Germinal center (tissue), 1 donor: ENCODE measurements at regions not wholly inside any gene's neighbourhood (a gene's known extent, or its start where the extent isn't known, plus 50 kb on each side); places are given as distances from the start of the nearest gene placed in this dataset.
"Not testable (repeated sequence)": the region's sequence is repeated elsewhere in the genome, so short reads cannot be mapped to it uniquely, and the experiment has no call there.

Experiments used
- DNase-seq: peaks from one replicate; pipeline ENCODE4 v3.0.0; 2012; ENCODE audit warnings: mixed read lengths, low spot score

GRCh38 chr6:85961125-85961524 lies 318.4 kb upstream of the SYNCRIP start:
- DNase-seq = no peak

DNA sequence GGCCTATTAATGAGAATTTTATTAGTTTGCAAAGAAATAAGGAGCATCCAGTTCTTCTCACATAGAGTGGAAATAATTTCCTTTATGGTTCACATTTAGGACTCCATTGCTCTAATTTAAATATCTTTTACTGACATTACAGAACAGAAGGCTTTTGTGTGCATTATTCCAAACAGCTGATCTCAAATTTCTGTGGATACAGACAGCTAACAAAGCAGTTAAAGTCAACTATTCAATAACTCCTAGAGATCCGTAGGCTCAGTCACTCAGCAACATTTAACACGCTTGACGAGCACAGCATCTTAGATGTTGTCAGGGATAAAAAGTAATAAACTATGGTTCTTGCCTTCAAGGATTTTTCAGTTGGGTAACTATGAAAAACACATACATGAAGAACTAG lies 305.8 kb upstream of the SYNCRIP start:
- no peak for DNase-seq

DNA sequence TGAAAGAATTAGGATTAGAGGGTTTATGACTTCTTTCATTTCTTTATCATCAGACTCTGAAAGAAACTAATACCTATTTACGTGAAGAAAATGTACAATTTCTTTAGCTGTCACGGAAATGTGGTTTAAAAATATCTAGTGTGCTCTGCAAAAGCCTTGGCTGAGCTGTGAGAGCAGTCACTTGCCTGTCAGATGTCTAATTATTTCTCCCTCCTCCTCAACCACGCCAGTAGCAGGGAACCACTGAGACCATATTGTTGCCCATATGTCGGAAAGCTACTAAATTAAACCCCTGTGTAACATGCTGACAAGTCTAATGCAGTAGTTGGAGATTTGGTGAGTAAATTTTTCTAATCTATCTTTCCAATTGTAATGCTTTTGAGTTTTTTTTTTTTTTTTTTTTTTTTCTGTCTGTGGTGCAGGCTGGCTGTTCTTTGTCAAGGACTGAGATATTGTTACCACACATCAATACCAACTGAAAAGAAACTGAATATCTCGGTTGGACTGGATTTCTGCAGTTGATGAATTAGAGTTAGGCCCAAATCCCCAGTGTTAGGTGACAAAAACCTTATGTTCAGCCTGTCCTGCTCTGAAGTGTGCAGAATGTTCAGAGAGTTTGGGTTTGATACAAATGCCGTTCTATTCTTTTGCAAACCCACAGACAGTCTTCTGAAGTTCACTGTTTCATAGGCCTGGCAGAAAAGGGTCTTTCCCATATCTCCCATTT lies 302.9 kb upstream of the SYNCRIP start:
- DNase-seq = no peak

DNA sequence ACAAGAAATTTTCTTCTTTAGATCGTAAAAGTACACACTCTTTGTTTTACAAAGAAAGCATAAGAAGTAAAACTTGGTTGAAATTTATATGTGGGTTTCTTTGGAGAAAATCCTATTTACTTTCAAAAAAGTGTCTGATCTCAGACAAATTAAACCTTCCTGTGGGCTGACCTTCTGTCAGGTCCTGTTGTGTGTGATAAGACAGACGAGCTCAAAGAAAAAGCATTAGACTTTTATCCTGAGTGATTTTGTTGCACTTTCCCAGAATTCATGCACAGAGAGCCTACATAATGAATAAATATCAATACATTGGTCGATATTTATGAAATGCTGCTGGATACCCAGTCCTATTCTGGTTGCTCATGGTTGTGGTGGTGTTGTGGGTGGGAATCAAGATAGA lies 302.1 kb upstream of the SYNCRIP start:
- DNase-seq = no peak

- DNase-seq = no peak
Observed at GRCh38 chr6:85942844-85943243, 300.2 kb upstream of the SYNCRIP start.

GRCh38 chr6:85936916-85937315 lies 294.2 kb upstream of the SYNCRIP start:
- no peak for DNase-seq

DNA sequence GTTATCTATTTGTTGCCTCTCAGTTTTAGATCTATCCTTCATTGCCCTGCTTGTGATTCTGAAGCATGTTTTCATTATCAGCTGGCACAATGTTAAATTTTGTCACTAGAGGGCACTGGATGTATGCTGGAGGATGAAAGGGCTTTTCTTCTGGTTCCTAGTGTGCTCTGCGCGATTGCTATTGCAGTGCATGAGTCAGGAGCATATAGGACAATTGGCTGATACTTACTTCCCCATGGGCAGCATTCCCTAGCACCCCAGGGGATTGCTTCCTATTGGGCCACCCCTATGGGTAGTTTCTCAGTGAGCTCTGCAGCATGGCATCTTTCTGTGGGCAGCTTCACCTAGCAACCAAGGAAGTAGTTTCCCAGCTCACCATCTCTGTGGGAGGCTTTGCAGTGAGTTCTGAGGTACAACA lies 280.3 kb upstream of the SYNCRIP start:
- DNase-seq = no peak

- DNase-seq = no peak
Observed at GRCh38 chr6:85920782-85921181, 278.1 kb upstream of the SYNCRIP start.

GRCh38 chr6:85917522-85917921 lies 274.8 kb upstream of the SYNCRIP start:
- DNase-seq = no peak

DNA sequence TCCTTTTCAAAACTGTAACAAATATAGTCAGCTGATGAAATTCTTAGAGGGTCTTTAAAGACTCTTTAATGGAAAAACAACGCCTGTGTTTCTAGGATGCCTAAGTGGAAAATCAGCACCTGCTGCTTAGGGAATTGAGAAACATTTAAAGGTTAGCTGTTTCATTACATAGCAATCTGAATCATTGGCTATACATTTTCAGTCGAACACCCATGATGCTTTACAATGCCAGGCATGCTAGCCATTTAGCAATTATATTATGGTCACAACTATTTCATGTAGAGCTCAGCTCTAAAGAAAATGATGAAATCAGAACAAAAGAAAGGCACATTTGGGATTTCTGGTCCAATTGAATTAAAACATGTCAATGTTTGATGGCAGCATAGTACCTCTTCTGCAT lies 270.3 kb upstream of the SYNCRIP start:
- no peak for DNase-seq

- DNase-seq = no peak
Observed at GRCh38 chr6:85912582-85912981, 269.9 kb upstream of the SYNCRIP start.

- DNase-seq = no peak
Observed at GRCh38 chr6:85911067-85911466, 268.4 kb upstream of the SYNCRIP start.

DNA sequence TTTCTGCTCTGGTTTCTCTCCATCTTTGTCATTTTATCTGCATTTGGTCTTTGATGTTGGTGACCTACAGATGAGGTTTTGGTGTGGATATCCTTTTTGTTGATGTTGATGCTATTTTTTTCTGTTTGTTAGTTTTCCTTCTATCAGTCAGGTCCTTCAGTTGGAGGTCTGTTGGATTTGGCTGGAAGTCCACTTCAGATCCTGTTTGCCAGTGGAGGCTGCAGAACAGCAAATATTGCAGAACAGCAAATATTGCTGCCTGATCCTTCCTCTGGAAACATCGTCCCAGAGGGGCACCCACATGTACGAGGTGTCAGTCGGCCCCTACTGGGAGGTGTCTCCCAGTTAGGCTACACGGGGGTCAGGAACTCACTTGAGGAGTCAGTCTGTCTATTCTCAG lies 265.4 kb upstream of the SYNCRIP start:
- DNase-seq = not testable (repeated sequence)

DNA sequence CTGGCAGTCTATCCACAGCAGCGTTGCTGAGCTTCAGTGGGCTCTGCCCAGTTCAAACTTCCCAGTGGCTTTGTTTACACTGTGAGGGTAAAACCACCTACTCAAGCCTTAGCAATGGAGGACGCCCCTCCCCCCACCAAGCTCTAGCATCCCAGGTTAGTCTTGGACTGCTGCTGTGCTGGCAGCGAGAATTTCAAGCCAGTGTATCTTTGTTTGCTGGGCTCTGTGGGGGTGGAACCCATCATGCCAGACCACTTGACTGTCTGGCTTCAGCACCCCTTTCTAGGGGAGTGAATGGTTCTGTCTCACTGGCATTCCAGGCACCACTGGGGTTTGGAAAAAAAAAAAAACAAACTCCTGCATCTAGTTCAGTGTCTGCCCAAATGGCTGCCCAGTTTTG lies 249.7 kb upstream of the SYNCRIP start:
- no peak for DNase-seq

- DNase-seq = no peak
Observed at GRCh38 chr6:85887461-85887860, 244.8 kb upstream of the SYNCRIP start.

DNA sequence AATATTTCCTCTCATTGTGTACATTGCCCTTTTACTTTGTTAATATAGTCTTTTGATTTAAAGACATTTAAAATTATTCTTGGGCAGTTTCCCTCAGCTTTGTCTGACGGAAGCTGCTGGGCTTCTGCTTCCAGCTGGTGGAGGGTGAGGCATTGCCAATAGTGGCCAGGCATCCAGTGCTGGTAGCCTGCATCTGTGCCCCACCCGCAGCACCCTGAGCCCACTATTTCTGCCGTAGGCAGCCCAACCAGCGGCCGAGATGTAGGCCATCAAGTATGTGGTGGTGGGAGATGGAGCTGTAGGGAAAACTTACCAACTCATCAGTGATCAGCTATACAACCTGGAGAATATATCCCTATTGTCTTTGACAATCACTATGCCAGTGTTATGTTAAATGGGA lies 226.0 kb upstream of the SYNCRIP start:
- no peak for DNase-seq

DNA sequence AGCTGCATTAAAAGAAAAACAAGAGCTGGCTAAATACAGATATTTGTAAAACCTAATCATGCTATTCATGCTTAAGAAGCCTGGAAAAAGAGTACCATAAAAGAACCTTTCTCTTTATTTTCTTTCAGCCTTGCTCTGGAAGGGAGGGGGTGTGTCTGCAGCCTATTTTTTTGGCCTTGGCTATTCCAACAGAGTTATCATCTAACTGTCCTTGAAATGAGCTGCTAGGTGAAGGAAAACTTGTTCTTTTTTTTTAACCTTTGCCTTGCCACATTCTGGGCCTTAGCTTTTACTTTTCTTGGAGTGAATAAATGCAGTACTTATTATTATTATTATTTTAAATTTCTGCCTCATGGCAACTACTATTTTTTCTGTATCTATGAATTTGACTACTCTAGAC lies 224.9 kb upstream of the SYNCRIP start:
- no peak for DNase-seq

DNA sequence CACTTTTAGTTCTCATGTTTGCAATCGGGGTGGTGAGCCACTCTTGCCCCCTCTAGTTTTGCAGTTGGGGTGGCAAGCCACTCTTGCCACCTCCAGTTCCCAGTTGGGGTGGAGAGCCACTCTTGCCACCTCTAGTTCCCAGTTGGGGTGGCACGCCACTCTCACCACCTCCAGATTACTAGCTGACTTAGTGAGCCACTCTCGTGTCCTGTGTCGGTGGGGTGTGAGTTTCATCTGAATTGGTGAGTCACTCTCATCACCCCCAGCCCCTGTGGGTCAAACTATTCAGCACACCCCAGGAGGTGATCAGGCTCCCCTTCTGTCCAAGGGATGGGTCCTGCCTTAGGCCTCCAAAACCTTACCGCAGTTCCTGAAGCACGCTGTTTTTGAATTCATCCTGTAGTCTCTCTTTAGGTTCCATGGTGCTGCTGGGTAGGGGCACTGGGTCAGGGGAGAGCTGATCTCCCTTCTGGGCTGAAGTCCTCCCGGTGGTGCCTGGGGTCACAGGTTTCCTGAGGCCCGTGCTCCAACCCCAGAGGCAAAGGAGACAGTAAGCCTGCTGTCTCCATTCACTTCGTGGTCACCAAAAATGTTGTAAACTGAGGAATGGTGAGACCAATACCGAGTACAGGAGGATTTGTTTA lies 224.2 kb upstream of the SYNCRIP start:
- no peak for DNase-seq

GRCh38 chr6:85866370-85866730 lies 223.7 kb upstream of the SYNCRIP start:
- no peak for DNase-seq

DNA sequence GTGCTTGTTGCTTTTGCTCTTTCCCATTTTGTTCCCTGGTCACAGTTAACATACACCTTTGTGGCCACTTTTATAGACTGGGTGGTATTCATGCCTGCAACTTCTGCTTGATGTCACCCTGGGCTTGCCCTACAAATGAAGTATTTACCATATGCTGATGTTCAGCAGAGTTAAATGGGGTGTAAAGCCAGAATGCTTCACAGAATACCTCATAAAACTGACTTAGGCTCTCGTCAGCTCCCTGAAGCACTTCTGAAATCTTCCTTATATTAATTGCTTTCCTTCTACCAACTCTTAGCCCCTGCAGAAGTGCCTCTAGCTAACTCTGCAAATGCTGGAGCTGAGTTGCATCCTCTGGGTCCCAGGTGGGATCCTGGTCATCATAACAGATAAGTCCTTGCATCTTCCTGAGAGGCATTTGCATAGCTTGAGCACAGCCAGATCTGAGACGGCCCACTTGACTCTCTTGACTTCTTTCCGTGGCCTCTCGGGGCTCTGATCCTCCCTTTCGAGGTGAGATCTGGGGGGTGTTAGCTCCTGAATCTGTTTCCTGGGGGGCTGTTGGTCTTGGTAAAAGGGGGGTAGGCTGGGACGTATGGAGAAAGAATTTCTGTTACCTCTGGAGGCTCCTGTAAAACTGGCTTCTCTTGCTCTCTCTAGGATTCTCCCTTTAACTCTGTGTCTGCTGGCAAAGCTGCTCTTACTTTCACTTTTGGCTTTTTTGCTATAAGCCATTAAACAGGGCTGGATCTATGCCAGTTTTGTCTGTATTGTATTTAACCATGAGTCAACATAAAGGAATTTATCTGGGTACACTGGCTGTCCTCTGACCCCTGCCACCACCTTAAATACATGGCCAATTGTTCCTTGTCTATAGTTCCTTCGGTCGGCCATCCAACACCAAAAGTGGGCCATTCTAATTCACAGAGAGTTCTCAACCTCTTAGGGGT lies 223.0 kb upstream of the SYNCRIP start:
- DNase-seq = peak; percentile 3

GRCh38 chr6:85864453-85865401 lies 222.0 kb upstream of the SYNCRIP start:
- DNase-seq = no peak

DNA sequence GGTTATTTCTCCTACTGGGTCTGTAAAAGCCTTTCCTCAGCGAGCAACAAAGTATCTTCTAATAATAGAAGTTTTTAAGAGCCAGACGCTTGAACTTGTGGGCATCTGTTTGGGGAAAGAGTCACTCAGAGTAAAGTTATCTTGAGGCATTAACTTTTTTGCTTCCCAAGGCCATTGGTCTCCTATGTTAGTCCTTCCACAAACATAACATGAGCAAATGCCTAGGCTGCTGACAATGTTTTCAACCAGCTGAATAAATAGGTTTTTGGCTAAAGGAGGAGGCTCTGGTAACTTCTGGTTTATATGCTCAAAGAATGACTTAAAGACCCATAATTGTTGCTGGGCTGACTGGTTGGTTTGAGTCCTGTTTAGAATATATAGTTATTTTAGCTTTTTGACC lies 213.5 kb upstream of the SYNCRIP start:
- no peak for DNase-seq
